GM23248 (cell line): ENCODE measurements at regions not wholly inside any gene's neighbourhood (a gene's known extent, or its start where the extent isn't known, plus 50 kb on each side); places are given as distances from the start of the nearest gene placed in this dataset.

Experiments
- DNase-seq: peaks from one replicate; pipeline ENCODE4 v3.0.0-alpha.2; 2015
- H2AFZ ChIP-seq: fragments of 200-600 bp; sonication (generic); 2 replicates; pipeline ENCODE4 v1.6.1; 2016; ENCODE audit warnings: antibody characterized with exemption
- H3F3A ChIP-seq: fragments of 200-600 bp; sonication (generic); 2 replicates; pipeline ENCODE4 v1.6.1; 2016; ENCODE audit warnings: mild to moderate bottlenecking, antibody characterized with exemption, mixed run types; ENCODE audit not compliant: insufficient read depth
- H3K27ac ChIP-seq: fragments of 200-600 bp; sonication (generic); 2 replicates; pipeline ENCODE4 v1.5.1; 2016; ENCODE audit warnings: mild to moderate bottlenecking
- H3K27me3 ChIP-seq: fragments of 200-600 bp; sonication (generic); replicated peaks from 2 replicates; pipeline ENCODE4 v1.6.1; 2016; ENCODE audit warnings: mild to moderate bottlenecking; ENCODE audit not compliant: insufficient read depth
- H3K36me3 ChIP-seq: fragments of 200-600 bp; sonication (generic); 2 replicates; pipeline ENCODE4 v1.6.1; 2016; ENCODE audit warnings: low read depth, mild to moderate bottlenecking
- H3K4me1 ChIP-seq: fragments of 200-600 bp; sonication (generic); 2 replicates; pipeline ENCODE4 v1.6.1; 2016; ENCODE audit warnings: mild to moderate bottlenecking; ENCODE audit not compliant: insufficient read depth
- H3K4me2 ChIP-seq: fragments of 200-600 bp; sonication (generic); one replicate; pipeline ENCODE4 v1.6.1; 2016; ENCODE audit warnings: mild to moderate bottlenecking; ENCODE audit not compliant: unreplicated experiment
- H3K4me3 ChIP-seq: fragments of 200-600 bp; sonication (generic); 2 replicates; pipeline ENCODE4 v1.5.1; 2016; ENCODE audit warnings: mild to moderate bottlenecking
- H3K79me2 ChIP-seq: fragments of 200-600 bp; sonication (generic); 2 replicates; pipeline ENCODE4 v1.6.1; 2016; ENCODE audit warnings: mild to moderate bottlenecking; ENCODE audit not compliant: insufficient read depth
- H3K9ac ChIP-seq: fragments of 200-600 bp; sonication (generic); 2 replicates; pipeline ENCODE4 v1.6.1; 2016; ENCODE audit warnings: mild to moderate bottlenecking
- H3K9me2 ChIP-seq: fragments of 200-600 bp; sonication (generic); 2 replicates; pipeline ENCODE4 v1.6.1; 2016; ENCODE audit warnings: mixed run types, mild to moderate bottlenecking, moderate library complexity; ENCODE audit not compliant: insufficient read depth
- H3K9me3 ChIP-seq: fragments of 200-600 bp; sonication (generic); one replicate; pipeline ENCODE4 v1.6.1; 2017; ENCODE audit warnings: low read depth
- H4K20me1 ChIP-seq: fragments of 200-600 bp; sonication (generic); 2 replicates; pipeline ENCODE4 v1.6.0; 2016; ENCODE audit not compliant: insufficient read depth
- EZH2 ChIP-seq: fragments of 200-600 bp; sonication (generic); IDR thresholded peaks from 2 replicates; pipeline ENCODE4 v1.6.1; 2018; ENCODE audit warnings: antibody characterized with exemption, mild to moderate bottlenecking; ENCODE audit not compliant: insufficient read depth, poor library complexity, severe bottlenecking
- EZH2phosphoT487 ChIP-seq: fragments of 200-600 bp; sonication (generic); IDR thresholded peaks from 2 replicates; pipeline ENCODE4 v1.6.1; 2018; ENCODE audit warnings: antibody characterized with exemption, moderate library complexity, mild to moderate bottlenecking, low read depth; ENCODE audit not compliant: insufficient read depth
- WGBS, 2 experiments: methylation state at CpG; one replicate each; pipeline ENCODE4 v1.1.6; 2015 to 2017; ENCODE audit warnings: low lambda C conversion rate in 2 of 2, low coverage in 1 of 2; ENCODE audit errors: missing lambda C conversion rate in 2 of 2; 5-methylcytosine and 5-hydroxymethylcytosine counted together
- in situ Hi-C: fragments of 300-500 bp; cut with MboI; formaldehyde crosslinking; loops from 2 replicates; pipeline ENCODE4 v1.15.0; 2020

DNA sequence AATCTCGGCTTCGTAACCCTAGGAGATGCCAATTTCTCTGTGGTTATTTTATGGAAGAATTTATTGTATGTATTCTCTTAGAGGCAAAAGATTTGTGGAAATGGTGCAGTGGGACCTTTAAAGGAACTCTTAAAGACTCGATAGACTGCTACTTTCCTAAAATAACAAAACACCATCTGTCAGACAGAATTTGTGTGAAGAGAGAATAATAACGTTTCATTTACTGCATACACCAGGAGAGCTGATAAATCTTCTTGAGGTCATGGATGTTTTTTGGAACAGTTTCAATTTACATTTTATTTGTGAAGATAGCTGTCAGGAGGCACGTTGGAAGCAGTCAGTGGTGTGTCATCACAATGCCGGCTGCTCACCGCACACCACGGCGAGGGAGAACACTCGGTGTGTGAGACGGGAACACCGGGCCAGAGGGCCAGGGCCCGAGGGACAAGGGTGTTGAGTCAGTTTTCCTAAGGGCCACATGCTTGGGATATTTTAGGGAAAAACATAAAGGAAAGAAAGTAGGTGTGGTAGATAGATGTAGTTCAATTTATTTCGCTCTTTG, 1681.0 kb upstream of the DDX18 start:
- Histone ChIP-seq H3K4me2 (no peak overlapping the region), H3K27me3 (no peaks in the 10 kb centered on the region), H2AFZ (no peak overlapping the region), H4K20me1 (no peaks in the 10 kb centered on the region), H3K9me3 (no peaks in the 10 kb centered on the region), H3K9ac (no peak overlapping the region), H3K36me3 (no peaks in the 10 kb centered on the region), H3K4me3 (no peak overlapping the region), H3K4me1 (no peaks in the 10 kb centered on the region), H3F3A (no peaks in the 10 kb centered on the region), H3K27ac (no peak overlapping the region), H3K79me2 (no peaks in the 10 kb centered on the region), H3K9me2 (no peaks in the 10 kb centered on the region)
- TF ChIP-seq EZH2: no peak
- no peak for TF ChIP-seq EZH2phosphoT487
- 33 to 34% methylated on average over 14 of the region's 14 CpGs for WGBS, 2 experiments
- DNase-seq: no peak
- in situ Hi-C loops: no loop called here

DNA sequence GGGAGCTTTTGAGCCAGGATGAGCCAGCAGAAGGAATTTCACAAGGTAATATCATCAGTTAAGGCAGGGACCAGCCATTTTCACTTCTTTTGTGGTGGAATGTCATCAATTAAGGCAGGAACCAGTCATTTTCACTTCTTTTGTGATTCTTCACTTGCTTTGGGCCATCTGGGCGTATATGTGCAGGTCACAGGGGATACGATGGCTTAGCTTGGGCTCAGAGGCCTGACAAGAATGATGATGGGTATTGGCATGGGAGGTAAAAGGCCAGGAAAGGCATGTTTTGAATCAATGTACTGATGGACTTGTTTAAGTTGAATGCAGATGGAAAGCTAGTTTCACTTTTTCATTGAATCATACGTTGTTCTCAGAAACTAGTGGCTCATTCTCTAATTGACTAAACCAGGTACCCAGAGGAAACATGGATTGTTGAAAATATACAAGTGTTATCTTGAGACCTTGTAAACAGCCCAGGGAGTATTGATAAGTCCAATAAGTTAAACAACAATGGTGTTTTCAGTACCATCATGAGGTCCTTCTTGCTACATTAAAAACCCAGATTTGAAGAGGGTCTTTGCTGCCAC, 1672.5 kb upstream of the DDX18 start:
- Histone ChIP-seq H3K9ac (no peak overlapping the region), H3K4me3 (no peak overlapping the region), H2AFZ (no peak overlapping the region), H3K36me3 (no peaks in the 10 kb centered on the region), H4K20me1 (no peaks in the 10 kb centered on the region), H3K9me2 (no peaks in the 10 kb centered on the region), H3K4me2 (no peak overlapping the region), H3K9me3 (no peaks in the 10 kb centered on the region), H3K79me2 (no peaks in the 10 kb centered on the region), H3K27ac (no peak overlapping the region), H3K4me1 (no peaks in the 10 kb centered on the region), H3K27me3 (no peaks in the 10 kb centered on the region), H3F3A (no peaks in the 10 kb centered on the region)
- 21 to 23% methylated on average over 3 of the region's 3 CpGs for WGBS, 2 experiments
- TF ChIP-seq EZH2phosphoT487: no peak
- TF ChIP-seq EZH2: no peak
- in situ Hi-C loops: no loop called here
- DNase-seq: no peak

GRCh38 chr2:116142644-116143227, 1671.8 kb upstream of the DDX18 start:
- H4K20me1 ChIP-seq: no peaks in the 10 kb centered on the region
- no peak overlapping the region for H3K4me3 ChIP-seq
- no peaks in the 10 kb centered on the region for H3K36me3 ChIP-seq
- no peaks in the 10 kb centered on the region for H3K9me2 ChIP-seq
- DNase-seq: no peak
- no peaks in the 10 kb centered on the region for H3K79me2 ChIP-seq
- no peak overlapping the region for H3K27ac ChIP-seq
- no peaks in the 10 kb centered on the region for H3K4me1 ChIP-seq
- no peak overlapping the region for H2AFZ ChIP-seq
- no peaks in the 10 kb centered on the region for H3K9me3 ChIP-seq
- H3K4me2 ChIP-seq: no peak overlapping the region
- H3K9ac ChIP-seq: no peak overlapping the region
- H3F3A ChIP-seq: no peaks in the 10 kb centered on the region
- no peaks in the 10 kb centered on the region for H3K27me3 ChIP-seq
- WGBS, 2 experiments: 15 to 17% methylated on average over 8 of the region's 8 CpGs
- TF ChIP-seq EZH2 (no peak), EZH2phosphoT487 (no peak)
- in situ Hi-C loops: no loop called here

DNA sequence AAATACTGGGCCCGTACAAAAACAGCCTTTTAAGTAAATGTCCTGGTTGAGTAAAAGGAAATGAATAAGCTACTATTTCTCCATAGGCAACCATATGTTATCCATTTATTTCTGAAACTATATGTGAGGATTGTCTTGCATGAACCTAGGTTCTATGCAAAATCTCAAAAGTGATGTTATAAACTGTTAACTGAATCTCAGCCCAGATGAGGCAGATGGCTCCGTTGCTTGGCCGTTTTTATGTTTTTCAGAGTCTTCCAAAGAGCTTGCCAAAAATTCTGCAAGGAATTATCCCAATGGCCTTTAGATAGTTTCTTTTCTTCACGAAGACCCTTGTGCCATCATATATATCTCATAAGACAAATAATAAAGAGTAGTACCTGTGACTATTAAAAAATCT, 1669.5 kb upstream of the DDX18 start:
- Histone ChIP-seq H3K9me2 (no peaks in the 10 kb centered on the region), H3F3A (no peaks in the 10 kb centered on the region), H3K27me3 (no peaks in the 10 kb centered on the region)

More for the DNA sequence above, 1669.5 kb upstream of the DDX18 start:
- Histone ChIP-seq H3K36me3 (no peaks in the 10 kb centered on the region), H2AFZ (no peak overlapping the region), H3K4me3 (no peak overlapping the region), H3K4me2 (no peak overlapping the region), H3K79me2 (no peaks in the 10 kb centered on the region), H3K27ac (no peak overlapping the region), H3K4me1 (no peaks in the 10 kb centered on the region), H4K20me1 (no peaks in the 10 kb centered on the region), H3K9ac (no peak overlapping the region), H3K9me3 (no peaks in the 10 kb centered on the region)
- WGBS, 2 experiments: 8 to 17% methylated on average over 4 of the region's 4 CpGs
- no peak for DNase-seq
- in situ Hi-C loops: no loop called here
- TF ChIP-seq EZH2 (no peak), EZH2phosphoT487 (no peak)
